ENCODE measurements at regions not wholly inside any gene's neighbourhood (a gene's known extent, or its start where the extent isn't known, plus 50 kb on each side); places are given as distances from the start of the nearest gene placed in this dataset.
"Not testable (repeated sequence)": the region's sequence is repeated elsewhere in the genome, so short reads cannot be mapped to it uniquely, and the experiment has no call there.

DNA sequence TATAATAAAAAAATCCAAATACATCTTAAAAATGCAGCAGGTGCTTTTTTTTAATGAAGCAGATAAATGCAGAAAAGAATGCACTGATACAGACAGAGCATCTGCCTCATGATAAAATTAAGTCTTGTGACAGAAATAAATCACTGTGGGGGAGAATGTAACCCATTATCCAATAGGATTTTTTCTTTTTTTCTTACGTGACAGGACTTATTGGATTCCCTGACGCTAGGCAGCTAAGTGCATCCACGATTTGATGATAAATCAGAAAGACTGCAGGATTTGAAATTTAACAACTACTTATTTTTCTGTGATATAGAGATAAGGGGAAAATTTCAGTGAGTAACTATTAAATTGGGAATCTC is 110.6 kb upstream of the PPARGC1A start:
- DNase-seq (no peak), ATAC-seq (no peak)
- intact Hi-C loops (cut with micrococcal nuclease), result no loop called here

DNA sequence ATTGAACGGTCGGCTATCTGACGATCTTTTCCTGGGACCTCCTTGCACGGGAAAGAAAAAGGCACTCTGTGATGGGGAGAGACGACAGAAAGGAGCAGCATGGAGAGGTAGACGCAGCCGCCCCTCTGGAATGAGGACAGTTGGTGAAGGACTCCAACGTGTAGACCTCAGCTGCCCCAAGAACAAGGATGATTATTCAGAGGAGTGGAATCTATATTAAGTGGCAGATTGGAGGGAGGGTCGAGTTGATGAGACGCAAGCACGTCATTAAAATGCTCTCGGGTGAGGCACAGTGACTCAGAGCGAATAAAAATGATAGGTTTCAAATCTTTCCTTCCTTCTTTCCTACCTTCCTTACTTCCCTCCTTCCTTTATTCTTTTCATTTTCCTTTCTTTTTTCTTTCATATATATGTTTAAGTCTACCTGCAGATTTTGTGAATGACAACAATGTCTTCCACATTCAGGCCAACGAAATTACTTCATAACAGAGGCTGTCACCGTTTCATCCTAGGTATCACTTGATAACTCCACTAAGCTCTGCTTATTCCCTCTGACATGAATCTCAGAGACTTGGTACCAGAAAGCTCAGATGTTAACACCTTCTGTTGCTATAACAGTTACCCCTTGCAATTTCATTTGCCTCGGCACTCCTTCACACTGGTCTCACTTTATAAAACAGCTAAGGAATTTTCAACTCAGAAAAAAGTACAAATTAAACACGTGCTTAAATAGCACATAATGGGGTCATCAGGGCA is 110.0 kb upstream of the PPARGC1A start:
- ATAC-seq, result no peak
- intact Hi-C loops (cut with micrococcal nuclease), result no loop called here
- no peak for DNase-seq

DNA sequence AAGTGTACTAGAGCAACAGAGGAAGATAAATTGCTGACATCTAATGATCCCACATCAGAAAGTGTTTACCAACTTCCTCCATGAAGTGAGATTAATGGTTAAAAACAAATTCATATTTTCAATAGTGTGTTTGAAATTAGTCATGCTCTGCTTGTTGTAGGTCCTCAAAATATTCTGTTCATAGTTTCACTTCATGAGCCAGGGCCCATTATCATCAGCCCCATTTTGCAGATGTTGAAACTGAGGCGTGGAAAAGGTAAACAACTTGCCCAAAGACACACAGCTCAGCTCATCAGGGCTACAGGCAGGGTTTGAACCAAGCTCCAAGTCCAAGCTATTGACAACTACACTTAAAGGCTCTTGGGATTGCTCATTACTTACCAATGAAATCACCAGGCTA is 103.5 kb upstream of the PPARGC1A start:
- ATAC-seq (no peak), DNase-seq (no peak)
- intact Hi-C loops (cut with micrococcal nuclease), result no loop called here

DNA sequence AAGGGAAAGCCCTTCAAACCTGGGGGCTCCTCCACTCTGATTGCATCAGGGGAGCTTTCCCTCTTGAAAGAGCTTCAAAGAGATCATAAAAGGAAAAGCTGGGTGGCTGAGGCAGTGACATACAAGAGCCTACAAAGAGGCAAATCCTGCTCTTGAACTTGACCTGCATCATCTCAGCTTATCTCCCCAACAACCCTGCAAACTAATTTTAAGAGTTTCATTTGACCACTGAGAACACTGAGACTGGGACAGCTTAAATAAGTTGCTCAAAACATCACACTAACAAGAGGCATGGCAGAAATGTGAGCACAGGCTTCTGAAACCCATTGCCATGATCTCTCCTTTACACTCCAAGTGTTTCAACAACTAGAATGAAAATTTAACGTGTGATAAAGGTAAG is 101.6 kb upstream of the PPARGC1A start:
- intact Hi-C loops (cut with micrococcal nuclease), result no loop called here
- ATAC-seq, result no peak
- DNase-seq, result no peak

DNA sequence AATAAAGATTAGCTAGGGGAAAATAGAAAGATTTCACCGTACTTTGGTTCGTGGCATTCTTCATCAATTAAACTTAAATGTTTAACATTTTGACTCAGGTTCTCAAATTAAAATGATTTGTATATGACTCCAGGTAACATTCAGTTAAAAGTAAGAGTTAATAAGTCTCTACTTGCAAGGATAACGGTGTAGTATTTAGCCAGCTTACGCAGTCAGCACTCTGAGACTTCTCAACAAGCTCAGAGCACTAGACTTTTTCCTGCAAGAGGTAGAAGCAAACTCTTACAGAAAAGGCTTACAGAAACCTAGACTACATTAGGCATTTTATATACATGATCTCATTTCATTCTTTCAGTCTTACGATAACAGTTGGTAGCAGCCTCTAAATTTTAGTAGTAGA is 96.4 kb upstream of the PPARGC1A start:
- no peak for DNase-seq
- intact Hi-C loops (cut with micrococcal nuclease), result no loop called here
- no peak for ATAC-seq

DNA sequence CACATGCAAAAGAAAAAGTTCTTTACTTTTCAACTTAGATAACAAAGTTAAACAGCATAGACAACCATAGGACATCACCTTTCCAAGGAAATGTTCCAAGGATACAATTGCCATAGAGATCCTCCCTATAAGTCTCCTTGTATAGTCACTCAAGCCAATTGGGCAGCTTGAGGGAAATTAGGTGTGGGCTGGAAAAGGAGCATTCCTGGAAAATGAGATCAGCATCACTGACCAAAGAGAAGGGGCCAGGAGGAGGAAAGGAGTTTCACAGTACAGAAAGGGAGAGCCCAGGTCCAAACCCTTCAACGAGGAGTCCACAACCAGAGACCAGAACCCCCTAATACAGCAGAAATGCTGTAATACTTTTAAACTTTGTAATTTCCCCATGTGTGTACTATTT is 91.5 kb upstream of the PPARGC1A start:
- ATAC-seq (no peak), DNase-seq (no peak)
- intact Hi-C loops (cut with micrococcal nuclease), result no loop called here

DNA sequence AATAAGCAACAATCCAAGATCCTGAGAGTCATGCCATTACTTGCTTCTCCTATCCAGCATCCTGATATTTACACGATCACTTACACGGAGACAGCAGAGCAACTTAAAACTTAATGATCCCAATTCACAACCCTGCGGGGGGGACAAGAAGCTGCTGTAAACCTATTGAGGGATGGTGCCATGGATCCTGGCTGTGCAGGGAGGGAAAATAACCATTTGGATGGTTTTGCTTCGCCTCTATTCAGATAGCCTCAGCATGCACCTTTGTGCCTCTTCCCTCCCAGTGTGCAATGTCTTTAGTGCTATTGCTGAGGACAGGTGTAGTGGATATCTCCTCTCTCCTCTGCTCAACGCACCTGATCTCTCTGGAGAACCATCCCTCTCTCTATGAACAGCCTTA is 89.7 kb upstream of the PPARGC1A start:
- intact Hi-C loops (cut with micrococcal nuclease), result no loop called here
- ATAC-seq (no peak), DNase-seq (no peak)

DNA sequence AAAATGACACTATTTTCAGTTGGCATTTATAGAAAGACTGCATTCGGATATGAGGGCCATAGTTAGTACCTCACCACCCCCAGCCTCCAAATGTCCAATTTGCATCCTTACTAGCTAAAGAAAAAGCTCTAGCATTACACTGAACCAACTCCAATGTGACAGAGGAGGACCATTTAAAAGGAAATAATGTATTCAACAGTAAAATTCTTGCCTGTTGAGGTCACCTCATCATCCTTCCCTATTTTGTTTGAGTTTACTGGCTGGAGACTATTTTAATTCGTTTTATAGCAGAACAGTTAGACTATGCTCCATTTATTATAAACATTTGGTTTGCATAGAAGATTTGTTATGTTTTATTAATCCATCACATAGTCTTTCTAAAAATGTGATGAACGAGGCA is 88.2 kb upstream of the PPARGC1A start:
- no peak for ATAC-seq
- intact Hi-C loops (cut with micrococcal nuclease), result no loop called here
- no peak for DNase-seq

DNA sequence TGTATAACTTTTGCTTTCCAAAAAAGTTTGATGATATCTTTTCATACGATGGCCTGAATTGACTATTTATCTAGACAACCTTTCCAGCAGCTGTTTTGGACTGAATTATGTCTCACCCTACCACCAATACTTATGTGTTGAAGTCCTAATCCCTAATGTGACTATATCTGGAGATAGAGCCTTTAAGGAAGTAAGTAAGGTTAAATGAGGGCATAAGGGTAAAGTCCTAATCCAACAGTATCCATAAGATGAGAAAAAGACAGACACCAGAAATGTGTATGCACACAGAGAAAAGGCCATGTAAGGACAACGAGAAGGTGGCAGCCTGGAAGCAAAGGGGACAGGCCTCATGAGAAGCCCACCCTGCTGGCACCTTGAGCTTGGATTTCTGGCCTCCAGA is 86.6 kb upstream of the PPARGC1A start:
- intact Hi-C loops (cut with micrococcal nuclease), result no loop called here
- ATAC-seq (no peak), DNase-seq (no peak)

DNA sequence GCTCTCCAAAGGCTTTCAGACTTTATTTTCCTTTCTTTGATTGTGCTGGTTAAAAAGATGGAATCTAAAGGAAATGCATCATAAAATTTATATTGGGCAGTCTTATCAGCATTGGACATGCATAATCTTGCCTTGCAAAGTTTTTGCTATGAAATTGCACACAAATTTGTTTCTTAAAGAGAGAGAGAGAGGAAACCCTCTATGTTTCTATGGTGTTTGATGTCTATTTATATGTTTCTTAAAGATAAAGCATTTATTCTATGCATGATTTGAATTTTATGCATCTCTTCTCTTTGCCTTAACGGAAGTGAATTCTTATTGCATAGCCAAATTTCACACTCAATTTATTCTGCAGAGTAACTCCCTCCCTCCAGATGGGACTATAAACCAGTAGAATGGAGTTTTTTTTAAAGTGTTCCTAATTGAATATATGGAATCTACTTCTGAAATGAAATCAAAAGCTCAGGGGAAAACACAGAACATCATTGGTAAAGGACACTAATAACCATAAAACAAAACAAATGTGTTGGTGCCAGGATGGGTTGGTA is 83.5 kb upstream of the PPARGC1A start:
- DNase-seq, result no peak
- ATAC-seq, result no peak
- intact Hi-C loops (cut with micrococcal nuclease), result no loop called here

DNA sequence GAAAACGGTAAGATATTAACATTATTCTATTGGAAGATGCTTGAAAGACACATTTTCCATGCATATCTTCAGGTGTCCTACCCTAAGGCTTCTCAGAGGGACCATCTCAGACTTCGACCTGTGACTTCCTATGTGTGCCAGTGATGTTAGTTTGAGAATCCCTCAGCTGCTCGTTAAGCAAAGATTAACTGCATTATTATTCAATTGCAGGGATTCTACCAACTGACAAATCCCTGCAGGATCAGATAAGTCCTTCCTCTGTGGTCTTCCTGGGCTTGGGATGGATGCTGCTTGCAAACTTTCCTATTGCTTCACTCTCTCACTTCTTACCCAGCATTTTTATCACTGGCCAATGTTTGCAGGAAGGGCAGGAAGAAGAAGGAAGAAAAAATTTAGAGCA is 83.0 kb upstream of the PPARGC1A start:
- intact Hi-C loops (cut with micrococcal nuclease), result no loop called here
- DNase-seq (no peak), ATAC-seq (no peak)

DNA sequence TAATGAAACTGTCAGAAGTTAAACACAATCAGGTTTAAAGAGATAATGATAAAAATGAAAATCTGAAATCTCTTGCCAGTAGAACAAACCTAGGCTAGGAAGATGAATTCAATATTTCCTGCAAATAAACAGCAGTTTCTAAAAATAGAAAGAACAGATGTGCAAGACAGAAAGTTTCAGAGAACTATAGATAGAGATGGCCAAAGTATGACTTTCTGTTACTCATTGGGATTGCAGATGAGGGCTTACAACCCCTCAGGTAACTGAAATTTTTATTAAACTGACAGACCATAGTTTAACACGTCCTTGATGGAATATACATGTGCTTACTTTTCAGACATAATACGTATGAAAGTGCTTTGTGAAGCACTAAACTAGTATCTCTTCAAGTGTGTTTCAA is 82.3 kb upstream of the PPARGC1A start:
- DNase-seq (no peak), ATAC-seq (no peak)
- intact Hi-C loops (cut with micrococcal nuclease), result no loop called here

DNA sequence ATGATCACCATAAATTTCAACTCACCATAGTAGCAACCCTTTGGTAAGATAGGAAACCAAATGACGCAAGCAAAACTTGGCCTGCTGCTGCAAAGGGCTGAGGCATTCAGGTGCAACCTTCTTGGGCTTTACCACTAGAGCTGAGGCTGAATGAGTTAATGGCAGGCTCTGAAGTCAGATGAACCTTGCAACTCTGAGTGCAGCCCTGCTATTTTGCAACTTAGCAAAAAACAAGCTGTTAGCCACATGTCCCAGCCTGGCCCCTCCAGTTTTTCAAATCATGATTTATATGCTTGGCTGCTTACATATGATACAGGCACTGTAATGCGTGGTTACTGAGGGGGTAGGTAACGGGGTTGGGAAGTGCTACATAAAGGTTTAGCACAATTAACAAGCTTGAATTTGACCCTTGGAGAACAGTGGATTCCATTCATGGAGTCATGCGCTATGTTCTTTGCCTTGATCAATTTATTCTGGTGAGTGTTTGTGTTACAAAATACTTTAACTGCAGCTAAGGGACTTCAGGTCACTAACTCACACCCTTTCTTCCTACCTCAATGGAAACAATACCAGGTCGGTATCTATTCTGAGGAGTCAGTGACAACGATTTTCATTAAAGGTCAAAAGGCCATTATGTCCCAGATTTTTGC is 80.5 kb upstream of the PPARGC1A start:
- ATAC-seq (no peak), DNase-seq (no peak)
- intact Hi-C loops (cut with micrococcal nuclease), result no loop called here

DNA sequence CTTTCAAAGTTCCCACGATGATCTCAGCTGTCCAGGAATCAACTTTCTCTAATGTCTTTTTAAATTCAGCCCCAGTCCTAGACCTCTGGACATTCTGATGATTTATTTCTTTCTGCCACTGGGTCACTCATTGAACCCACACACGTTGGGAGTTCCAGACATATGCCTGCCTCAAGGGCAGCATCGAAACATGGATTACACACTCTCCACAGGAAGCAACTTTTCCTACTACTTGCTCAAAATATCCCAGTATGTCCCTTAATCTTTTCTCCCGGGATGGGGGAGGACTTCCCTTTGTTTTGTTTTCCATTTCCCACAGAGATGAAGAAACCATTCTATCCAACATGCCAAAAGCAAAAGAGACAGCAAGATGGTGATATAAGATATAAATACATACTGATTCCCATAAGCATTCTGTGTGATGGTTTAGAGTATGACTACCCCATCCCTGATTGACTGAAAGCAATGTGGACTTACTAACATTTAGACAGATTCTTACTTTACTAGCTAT is 79.8 kb upstream of the PPARGC1A start:
- ATAC-seq, result no peak
- no peak for DNase-seq
- intact Hi-C loops (cut with micrococcal nuclease), result no loop called here

DNA sequence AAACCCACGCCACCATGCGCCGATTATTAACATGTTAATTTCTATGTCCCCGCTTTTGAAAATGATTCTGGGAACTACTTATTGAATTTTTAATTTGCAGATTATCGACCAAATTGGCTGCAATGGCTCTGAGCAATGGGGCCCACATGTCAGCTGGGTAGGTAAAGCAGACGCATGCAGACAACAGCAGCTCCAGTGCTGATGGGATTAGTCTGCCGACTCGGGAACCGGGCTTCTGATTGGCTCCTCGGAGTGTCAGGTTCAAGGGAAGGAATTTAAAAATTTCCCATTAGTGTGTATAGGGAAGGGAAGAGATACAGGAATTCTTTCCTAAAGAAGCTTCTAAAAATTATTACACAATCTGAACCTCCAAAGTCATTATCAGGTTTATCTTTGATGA is 77.4 kb upstream of the PPARGC1A start:
- ATAC-seq (no peak), DNase-seq (no peak)
- intact Hi-C loops (cut with micrococcal nuclease), result no loop called here

DNA sequence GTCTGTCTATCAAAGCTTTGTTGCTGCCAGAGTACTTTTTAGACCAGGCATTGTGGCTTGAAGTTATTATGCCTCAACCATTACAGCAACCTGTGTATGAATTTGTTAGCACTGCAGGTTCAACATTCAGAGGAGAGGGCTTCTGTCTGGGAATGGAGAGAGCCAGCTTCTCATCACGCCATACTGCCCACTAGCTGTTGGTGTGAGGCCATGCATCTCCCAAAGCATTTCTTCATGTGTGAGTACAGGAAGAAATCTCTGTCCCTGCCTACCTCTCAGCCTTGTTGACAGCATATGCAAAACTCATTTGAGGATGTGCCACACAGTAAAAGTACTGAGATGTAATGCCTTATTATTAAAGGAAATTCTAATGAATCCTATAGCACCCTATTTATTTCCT is 76.9 kb upstream of the PPARGC1A start:
- peak; percentile 36 for ATAC-seq
- intact Hi-C loops (cut with micrococcal nuclease), result no loop called here
- no peak for DNase-seq

DNA sequence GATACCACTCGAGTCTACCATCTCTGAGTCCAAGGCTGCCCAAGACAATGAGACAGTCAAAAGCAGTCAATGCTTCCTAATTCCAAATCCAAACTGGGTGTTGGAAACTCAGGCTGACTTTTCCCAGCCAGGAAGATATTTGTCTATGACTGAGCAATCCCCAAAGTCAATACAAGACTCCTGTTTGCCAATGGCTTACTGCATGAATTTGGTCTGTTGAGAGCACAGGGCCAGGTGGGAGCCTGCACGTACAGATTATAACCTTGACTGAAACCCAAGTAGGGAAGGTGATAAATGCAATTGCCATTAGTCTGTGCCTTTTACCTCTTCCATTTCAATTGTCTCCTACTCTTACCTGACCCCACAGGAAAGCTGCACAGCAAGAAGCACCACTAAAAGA is 72.6 kb upstream of the PPARGC1A start:
- intact Hi-C loops (cut with micrococcal nuclease), result no loop called here
- ATAC-seq (no peak), DNase-seq (no peak)

DNA sequence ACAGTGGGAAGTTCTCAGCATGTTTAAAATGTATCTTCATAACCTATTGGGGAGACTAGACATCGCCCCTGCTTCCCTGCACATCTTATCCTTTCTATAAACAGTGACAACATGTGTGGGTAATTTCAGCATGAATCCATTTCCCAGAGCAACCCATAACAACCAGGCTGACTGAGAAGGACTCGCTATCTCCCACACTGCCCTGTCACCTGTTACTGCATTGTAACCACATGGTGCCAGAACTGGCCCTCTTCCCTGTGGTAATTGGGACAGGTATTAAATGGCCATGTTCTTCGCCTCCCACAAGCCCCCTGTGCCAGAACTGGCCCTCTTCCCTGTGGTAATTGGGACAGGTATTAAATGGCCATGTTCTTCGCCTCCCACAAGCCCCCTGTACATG is 71.5 kb upstream of the PPARGC1A start:
- intact Hi-C loops (cut with micrococcal nuclease); DNase-seq; ATAC-seq: not testable (repeated sequence)

DNA sequence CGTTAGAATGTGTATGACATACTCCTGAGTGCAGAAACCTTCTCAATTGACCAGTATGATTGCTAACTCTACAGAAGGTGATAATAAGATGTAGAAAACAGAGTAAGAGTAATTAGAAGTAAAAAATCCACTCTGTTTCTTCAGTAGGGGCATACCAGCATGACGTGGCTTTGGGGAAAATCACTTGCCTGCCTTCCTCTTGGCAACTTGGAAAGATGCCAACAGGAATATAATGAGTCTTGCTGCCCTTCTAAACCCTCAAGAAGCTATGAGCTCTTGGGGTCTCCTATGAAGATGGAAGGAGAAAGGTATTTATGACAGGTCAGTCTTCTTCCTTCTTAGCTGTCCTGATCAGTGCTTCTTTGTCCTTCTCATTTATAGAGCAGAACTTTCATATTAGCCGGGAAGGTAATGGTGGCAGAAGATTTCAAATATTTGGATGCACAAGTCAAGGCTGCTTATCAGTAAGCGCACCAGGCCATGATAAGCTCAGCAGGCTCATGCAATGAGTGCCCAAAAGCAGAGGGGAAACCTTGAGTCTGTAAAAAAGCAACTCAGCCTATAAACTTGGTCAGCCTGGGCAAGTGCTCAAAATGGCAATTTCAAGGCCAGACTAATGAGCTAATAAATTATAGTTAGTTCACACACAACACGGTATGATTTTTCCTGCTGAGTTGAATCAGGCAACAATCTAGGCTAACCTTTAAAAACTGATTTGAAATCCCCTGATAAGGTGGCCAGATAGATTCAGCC is 69.7 kb upstream of the PPARGC1A start:
- DNase-seq, result no peak
- intact Hi-C loops (cut with micrococcal nuclease), result no loop called here
- ATAC-seq, result no peak

DNA sequence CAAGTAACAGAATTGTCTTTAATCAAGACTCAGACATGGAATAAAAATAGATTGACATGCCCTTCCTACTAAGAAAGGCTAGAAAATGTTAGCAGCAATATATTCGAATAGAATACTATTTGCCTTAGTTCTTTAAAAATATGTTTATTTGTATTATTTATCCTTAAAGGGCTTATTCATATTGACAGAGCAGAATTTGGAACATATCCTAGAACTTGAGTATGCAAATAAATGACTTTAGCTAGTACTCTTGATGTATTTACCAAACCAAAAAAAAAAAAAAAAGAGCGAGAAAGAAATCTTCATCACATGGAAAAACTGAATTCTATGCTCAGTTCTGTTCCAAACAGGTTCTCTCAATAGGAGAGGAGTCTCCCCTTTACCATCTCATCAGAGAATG is 68.9 kb upstream of the PPARGC1A start:
- no peak for ATAC-seq
- intact Hi-C loops (cut with micrococcal nuclease), result no loop called here
- DNase-seq, result no peak

Measured in left ventricle myocardium superior (tissue), 1 donor.